RWPE1 (cell line): ENCODE measurements at regions not wholly inside any gene's neighbourhood (a gene's known extent, or its start where the extent isn't known, plus 50 kb on each side); places are given as distances from the start of the nearest gene placed in this dataset.

Experiments used
- CTCF ChIA-PET: fragments of 350-600 bp; sonication (Branson Sonifier 250); formaldehyde crosslinking; extraction: SDS; loops from one replicate; lab custom pipeline; 2021; lab: Yijun Ruan, JAX
- POLR2A ChIA-PET: fragments of 400-600 bp; formaldehyde crosslinking; extraction: SDS; loops from one replicate; lab custom pipeline; 2020; ENCODE audit warnings: antibody characterized with exemption; ENCODE audit not compliant: low non-redundant PET; lab: Yijun Ruan, JAX
- DNase-seq: peaks from one replicate; pipeline ENCODE4 v3.0.0; 2012; ENCODE audit warnings: low spot score
- H3K27ac ChIP-seq: fragments of 450-650 bp; 2 replicates; pipeline ENCODE4 v1.5.1; 2017
- CTCF ChIP-seq: fragments of 450-650 bp; conservative IDR thresholded peaks from 2 replicates; pipeline ENCODE4 v1.5.1; 2017; ENCODE audit warnings: low read depth, mild to moderate bottlenecking

GRCh38 chr9:119559986-119560385 is 190.8 kb upstream of the BRINP1 start:
- ChIA-PET CTCF (interaction anchor here (0.6 kb wide), 1 partner anchor 614 kb away, joined by 3 read pairs; no protein-coding TSS in a partner anchor), POLR2A (no interaction called here)
- no peak overlapping the region for H3K27ac ChIP-seq
- DNase-seq = no peak
- no peak for TF ChIP-seq CTCF

- H3K27ac ChIP-seq = no peak overlapping the region
- ChIA-PET CTCF (interaction anchor here (1.6 kb wide), 1 partner anchor 10 kb away, joined by 4 read pairs; no protein-coding TSS in a partner anchor), POLR2A (no interaction called here)
- TF ChIP-seq CTCF = no peak
- DNase-seq = no peak
Measured at GRCh38 chr9:119559056-119559455, 189.8 kb upstream of the BRINP1 start.

GRCh38 chr9:119556129-119556875 is 187.1 kb upstream of the BRINP1 start:
- H3K27ac ChIP-seq = no peak overlapping the region
- POLR2A ChIA-PET = no interaction called here
- peak; percentile 74 for DNase-seq
- CTCF ChIA-PET = interaction anchor here (0.6 to 1.5 kb wide), 13 partner anchors 9 to 1050 kb away, joined by 3 to 6 read pairs (median 3); no protein-coding TSS in a partner anchor
- peak; percentile 95 for TF ChIP-seq CTCF

GRCh38 chr9:119544492-119544891 is 175.3 kb upstream of the BRINP1 start:
- no peak for TF ChIP-seq CTCF
- POLR2A ChIA-PET = no interaction called here
- DNase-seq = no peak
- no peak overlapping the region for H3K27ac ChIP-seq
- CTCF ChIA-PET = no interaction called here

- CTCF ChIA-PET = no interaction called here
- DNase-seq = no peak
- POLR2A ChIA-PET = no interaction called here
- no peak for TF ChIP-seq CTCF
- no peak overlapping the region for H3K27ac ChIP-seq
Measured at GRCh38 chr9:119537138-119537537, 167.9 kb upstream of the BRINP1 start.

- DNase-seq = no peak
- TF ChIP-seq CTCF = no peak
- ChIA-PET POLR2A (no interaction called here), CTCF (no interaction called here)
- H3K27ac ChIP-seq = no peak overlapping the region
Measured at GRCh38 chr9:119533504-119533903, 164.3 kb upstream of the BRINP1 start.
